Cardiac muscle cell (in vitro differentiated cells and primary cell): ENCODE measurements at regions not wholly inside any gene's neighbourhood (a gene's known extent, or its start where the extent isn't known, plus 50 kb on each side); places are given as distances from the start of the nearest gene placed in this dataset.

Experiments
- DNase-seq, 2 donors: peaks; one replicate each; pipeline versions ENCODE4 v3.0.0 to v3.0.0-alpha.2; 2010 to 2017; ENCODE audit warnings: low read depth in 1 of 2, low spot score in 1 of 2
- H3K27ac ChIP-seq: fragments of 200-600 bp; sonication (generic); 2 replicates; pipeline ENCODE4 v1.5.1; 2016
- H3K27me3 ChIP-seq: fragments of 200-600 bp; sonication (generic); 2 replicates; pipeline ENCODE4 v1.6.0; 2016; ENCODE audit warnings: control low read depth
- H3K36me3 ChIP-seq: fragments of 200-600 bp; sonication (generic); 2 replicates; pipeline ENCODE4 v1.5.1; 2016; ENCODE audit warnings: control low read depth
- H3K4me1 ChIP-seq: fragments of 200-600 bp; sonication (generic); 2 replicates; pipeline ENCODE4 v1.8.1; 2017; ENCODE audit warnings: low read depth, mild to moderate bottlenecking, mixed run types
- H3K4me3 ChIP-seq: fragments of 200-600 bp; sonication (generic); 2 replicates; pipeline ENCODE4 v1.5.1; 2016; ENCODE audit warnings: mild to moderate bottlenecking
- H3K9me3 ChIP-seq: fragments of 200-600 bp; sonication (generic); 2 replicates; pipeline ENCODE4 v1.5.1; 2017; ENCODE audit warnings: low read depth, mild to moderate bottlenecking, control low read depth
- TF ChIP-seq, protein P1 (sequence below): IDR thresholded peaks from 2 replicates; pipeline ENCODE4 v1.5.1; 2012; ENCODE audit warnings: low read depth, mild to moderate bottlenecking, low read length

DNA sequence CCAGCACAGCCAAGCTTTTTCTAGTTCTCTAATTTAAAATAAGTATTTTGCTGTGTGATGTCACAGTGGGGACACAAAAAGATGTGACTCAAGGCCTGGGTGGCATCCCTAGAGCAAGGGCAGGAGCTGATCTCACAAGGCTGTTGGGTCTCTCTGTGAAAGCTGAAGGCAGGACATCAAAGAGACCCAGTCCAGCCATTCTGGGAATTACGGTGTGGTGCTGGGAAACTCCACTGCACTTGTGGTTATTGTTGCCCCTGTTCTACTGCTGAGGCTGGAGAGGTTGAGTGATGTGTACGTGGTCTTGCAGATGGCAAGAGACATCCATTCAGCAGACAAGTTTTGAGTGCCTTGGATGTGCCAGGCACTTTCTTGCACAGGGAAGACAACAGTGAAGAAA is 352.9 kb downstream of the CYRIA start:
- peaks cover 24% of the 10 kb centered on the region for H3K4me1 ChIP-seq

DNA sequence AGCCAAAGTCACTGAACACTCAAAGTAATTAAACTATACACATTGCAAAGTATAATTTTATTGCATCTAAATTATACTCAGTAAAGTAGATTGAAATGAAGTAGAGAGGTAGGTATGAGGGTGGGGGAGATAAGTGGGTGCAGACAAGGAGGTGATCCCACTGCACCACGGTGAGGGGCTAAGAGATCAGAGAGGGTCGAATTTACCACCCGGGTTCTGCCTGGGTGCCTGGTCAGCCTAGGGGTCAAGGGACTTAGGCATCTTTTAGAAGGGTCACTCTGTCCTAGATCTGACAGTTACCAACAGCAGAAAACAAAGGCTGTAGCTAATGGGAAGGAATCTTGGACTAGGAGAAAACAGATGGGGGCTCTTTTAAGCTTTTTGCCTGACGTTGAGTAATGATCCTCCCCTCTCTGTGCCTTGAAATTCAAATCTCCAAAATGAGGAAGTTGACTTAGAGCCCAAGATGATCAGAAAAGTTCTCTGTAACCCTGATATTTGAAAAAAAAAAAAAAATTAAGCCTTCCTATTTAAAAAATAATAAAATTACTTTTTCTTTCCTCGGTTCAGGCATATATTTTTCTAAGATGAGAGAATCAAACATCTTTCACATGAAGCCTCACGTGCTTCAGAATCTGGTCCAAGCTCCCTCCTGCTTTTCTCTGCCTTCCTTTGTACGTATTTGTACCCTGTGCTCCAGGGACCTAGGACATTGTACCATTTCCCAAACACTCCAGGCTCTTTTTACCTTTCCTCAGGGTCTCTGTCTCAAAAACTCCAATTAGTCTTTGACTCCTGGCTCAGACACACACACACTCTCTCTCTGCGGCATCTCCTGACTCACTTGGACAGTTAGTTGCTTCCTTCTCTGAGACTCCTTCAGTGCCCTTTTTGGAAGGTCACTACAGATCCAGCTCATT is 353.9 kb downstream of the CYRIA start:
- Histone ChIP-seq H3K27me3 (no peaks in the 10 kb centered on the region), H3K4me1 (peaks cover 16% of the 10 kb centered on the region), H3K36me3 (no peaks in the 10 kb centered on the region), H3K4me3 (no peak overlapping the region), H3K9me3 (no peaks in the 10 kb centered on the region), H3K27ac (no peak overlapping the region)
- TF ChIP-seq, protein P1, sequence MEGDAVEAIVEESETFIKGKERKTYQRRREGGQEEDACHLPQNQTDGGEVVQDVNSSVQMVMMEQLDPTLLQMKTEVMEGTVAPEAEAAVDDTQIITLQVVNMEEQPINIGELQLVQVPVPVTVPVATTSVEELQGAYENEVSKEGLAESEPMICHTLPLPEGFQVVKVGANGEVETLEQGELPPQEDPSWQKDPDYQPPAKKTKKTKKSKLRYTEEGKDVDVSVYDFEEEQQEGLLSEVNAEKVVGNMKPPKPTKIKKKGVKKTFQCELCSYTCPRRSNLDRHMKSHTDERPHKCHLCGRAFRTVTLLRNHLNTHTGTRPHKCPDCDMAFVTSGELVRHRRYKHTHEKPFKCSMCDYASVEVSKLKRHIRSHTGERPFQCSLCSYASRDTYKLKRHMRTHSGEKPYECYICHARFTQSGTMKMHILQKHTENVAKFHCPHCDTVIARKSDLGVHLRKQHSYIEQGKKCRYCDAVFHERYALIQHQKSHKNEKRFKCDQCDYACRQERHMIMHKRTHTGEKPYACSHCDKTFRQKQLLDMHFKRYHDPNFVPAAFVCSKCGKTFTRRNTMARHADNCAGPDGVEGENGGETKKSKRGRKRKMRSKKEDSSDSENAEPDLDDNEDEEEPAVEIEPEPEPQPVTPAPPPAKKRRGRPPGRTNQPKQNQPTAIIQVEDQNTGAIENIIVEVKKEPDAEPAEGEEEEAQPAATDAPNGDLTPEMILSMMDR, result no peak
- no peak for DNase-seq

More for the DNA sequence above, 352.9 kb downstream of the CYRIA start:
- no peaks in the 10 kb centered on the region for H3K9me3 ChIP-seq
- no peaks in the 10 kb centered on the region for H3K27me3 ChIP-seq
- H3K36me3 ChIP-seq, result no peaks in the 10 kb centered on the region
- TF ChIP-seq, protein P1, result no peak
- no peak overlapping the region for H3K27ac ChIP-seq
- no peak overlapping the region for H3K4me3 ChIP-seq
- no peak for DNase-seq

DNA sequence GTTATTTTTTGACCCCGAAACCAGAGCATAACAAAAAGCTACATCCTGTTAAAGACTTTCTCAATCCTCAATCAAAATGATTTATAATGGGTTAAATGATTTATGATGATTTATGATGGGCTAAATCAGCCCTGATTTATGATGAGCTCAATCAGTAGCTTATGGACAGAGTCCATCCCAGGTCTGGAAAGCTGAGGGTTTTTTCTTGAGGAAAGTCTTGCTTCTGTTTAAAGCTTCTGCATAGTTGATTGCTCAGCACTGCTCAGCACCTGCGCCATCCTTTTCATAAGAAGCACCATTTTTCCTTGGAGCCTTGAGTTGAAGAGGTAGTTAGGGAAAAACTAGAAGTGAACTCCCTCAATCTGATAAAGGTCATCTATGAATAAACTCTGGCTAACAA is 356.8 kb downstream of the CYRIA start:
- H3K36me3 ChIP-seq, result no peaks in the 10 kb centered on the region

DNA sequence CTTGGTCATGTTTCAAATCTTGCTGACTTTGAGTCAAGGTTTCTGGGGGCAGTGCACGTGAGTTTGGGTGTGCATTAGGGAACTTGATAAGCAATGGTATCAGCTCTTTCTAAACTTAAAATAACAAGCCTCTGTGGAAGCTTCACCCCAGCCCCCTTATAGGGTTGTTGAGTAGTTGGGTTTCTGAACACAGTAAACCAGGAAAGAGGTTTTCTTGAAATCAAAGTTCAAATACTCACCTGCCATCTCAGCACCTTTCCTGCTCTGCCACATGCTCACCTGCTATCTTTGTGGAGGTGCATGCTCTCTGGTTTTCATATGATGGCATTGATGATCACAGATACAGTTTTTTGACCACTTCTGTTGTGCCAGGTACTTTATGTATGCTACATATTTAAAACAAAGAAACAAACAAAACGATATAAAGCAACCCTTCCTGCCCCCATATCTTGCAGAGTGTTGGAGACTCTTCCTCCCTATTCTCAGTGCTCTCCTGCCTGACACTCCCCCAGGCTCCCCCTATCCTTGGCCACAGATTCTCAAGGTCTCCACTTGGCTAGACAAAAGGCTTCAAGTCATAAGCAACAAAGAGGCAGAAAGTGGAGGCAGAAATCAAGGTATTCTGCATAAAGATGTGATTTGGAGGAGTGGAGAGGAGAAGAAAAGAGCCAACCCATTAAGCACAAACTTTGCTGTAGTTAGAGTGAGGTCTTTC is 360.6 kb downstream of the CYRIA start:
- DNase-seq, result no peak
- Histone ChIP-seq H3K9me3 (no peaks in the 10 kb centered on the region), H3K27ac (no peak overlapping the region), H3K36me3 (no peaks in the 10 kb centered on the region), H3K27me3 (no peaks in the 10 kb centered on the region), H3K4me3 (no peak overlapping the region), H3K4me1 (no peaks in the 10 kb centered on the region)
- TF ChIP-seq, protein P1, result no peak

More for the DNA sequence above, 356.8 kb downstream of the CYRIA start:
- no peak for DNase-seq
- Histone ChIP-seq H3K27ac (no peak overlapping the region), H3K9me3 (no peaks in the 10 kb centered on the region), H3K27me3 (no peaks in the 10 kb centered on the region), H3K4me3 (no peak overlapping the region), H3K4me1 (no peaks in the 10 kb centered on the region)
- TF ChIP-seq, protein P1, result no peak

DNA sequence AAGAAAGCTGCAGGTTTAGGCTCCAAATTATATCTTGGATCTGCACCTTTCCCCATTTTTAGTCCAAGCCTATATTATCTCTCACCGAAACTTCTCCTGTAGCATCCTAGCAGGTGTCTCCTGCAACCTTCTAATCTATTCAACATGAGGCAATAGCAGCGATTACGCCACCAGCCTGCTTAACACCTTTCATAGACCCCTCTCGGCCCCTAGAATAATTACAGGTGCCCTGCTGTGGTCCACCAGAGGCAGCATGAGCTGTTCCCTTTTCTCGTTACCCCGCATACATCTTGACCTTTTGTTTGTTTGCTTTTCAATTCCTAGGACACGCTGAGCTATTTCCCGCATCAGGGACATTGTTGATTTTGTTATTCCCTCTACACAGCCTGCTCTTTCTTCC is 361.9 kb downstream of the CYRIA start:
- Histone ChIP-seq H3K27ac (no peak overlapping the region), H3K36me3 (no peaks in the 10 kb centered on the region), H3K4me3 (no peak overlapping the region), H3K27me3 (no peaks in the 10 kb centered on the region), H3K9me3 (no peaks in the 10 kb centered on the region), H3K4me1 (no peaks in the 10 kb centered on the region)
- no peak for DNase-seq
- TF ChIP-seq, protein P1, result no peak
